HG02763 (cell line): ENCODE measurements at regions not wholly inside any gene's neighbourhood (a gene's known extent, or its start where the extent isn't known, plus 50 kb on each side); places are given as distances from the start of the nearest gene placed in this dataset.
"Not testable (repeated sequence)": the region's sequence is repeated elsewhere in the genome, so short reads cannot be mapped to it uniquely, and the experiment has no call there.

Experiments
- ATAC-seq: cut with Tn5 transposase; IDR thresholded peaks from one replicate; pipeline ENCODE4 v1.9.1; 2021; ENCODE audit warnings: mild to moderate bottlenecking, moderate library complexity; ENCODE audit not compliant: unreplicated experiment

- ATAC-seq: no peak
These were observed 1126.9 kb downstream of the STPG2 start for GRCh38 chr4:97016186-97016907.

- ATAC-seq: no peak
These were observed 1115.4 kb downstream of the STPG2 start for GRCh38 chr4:97027728-97028410.

GRCh38 chr4:97028785-97029184 lies 1114.5 kb downstream of the STPG2 start:
- no peak for ATAC-seq

- ATAC-seq: not testable (repeated sequence)
These were observed 1105.7 kb downstream of the STPG2 start for GRCh38 chr4:97037411-97038145.

GRCh38 chr4:97038146-97038516 lies 1105.1 kb downstream of the STPG2 start:
- ATAC-seq: no peak

GRCh38 chr4:97072666-97073065 lies 1070.6 kb downstream of the STPG2 start:
- no peak for ATAC-seq

- no peak for ATAC-seq
These were observed 1070.1 kb downstream of the STPG2 start for GRCh38 chr4:97073194-97073593.

GRCh38 chr4:97074531-97074930 lies 1068.7 kb downstream of the STPG2 start:
- no peak for ATAC-seq

- ATAC-seq: no peak
These were observed 1061.3 kb downstream of the STPG2 start for GRCh38 chr4:97081951-97082350.

- ATAC-seq: not testable (repeated sequence)
These were observed 1046.2 kb downstream of the STPG2 start for GRCh38 chr4:97097036-97097435.

GRCh38 chr4:97101171-97101570 lies 1042.1 kb downstream of the STPG2 start:
- not testable (repeated sequence) for ATAC-seq

GRCh38 chr4:97103252-97103651 lies 1040.0 kb downstream of the STPG2 start:
- no peak for ATAC-seq

GRCh38 chr4:97104006-97104405 lies 1039.3 kb downstream of the STPG2 start:
- no peak for ATAC-seq

GRCh38 chr4:97104666-97105065 lies 1038.6 kb downstream of the STPG2 start:
- no peak for ATAC-seq

GRCh38 chr4:97105347-97106099 lies 1037.8 kb downstream of the STPG2 start:
- ATAC-seq: no peak

- ATAC-seq: no peak
These were observed 1037.1 kb downstream of the STPG2 start for GRCh38 chr4:97106161-97106560.

- ATAC-seq: no peak
These were observed 1032.8 kb downstream of the STPG2 start for GRCh38 chr4:97110506-97110905.

- ATAC-seq: no peak
These were observed 1026.8 kb downstream of the STPG2 start for GRCh38 chr4:97116511-97116910.

GRCh38 chr4:97121493-97121892 lies 1021.8 kb downstream of the STPG2 start:
- no peak for ATAC-seq

- ATAC-seq: no peak
These were observed 1019.7 kb downstream of the STPG2 start for GRCh38 chr4:97123573-97123972.

- no peak for ATAC-seq
These were observed 1010.8 kb downstream of the STPG2 start for GRCh38 chr4:97132435-97132834.
